ENCODE measurements at regions not wholly inside any gene's neighbourhood (a gene's known extent, or its start where the extent isn't known, plus 50 kb on each side); places are given as distances from the start of the nearest gene placed in this dataset.
"Not testable (repeated sequence)": the region's sequence is repeated elsewhere in the genome, so short reads cannot be mapped to it uniquely, and the experiment has no call there.

- Histone ChIP-seq H3K9me3 (ENCODE audit: low read depth, low read length) (no peaks in the 10 kb centered on the region), H3K4me3 (ENCODE audit: low read length) (no peak overlapping the region), H3K27me3 (ENCODE audit: insufficient read depth, low read length) (no peaks in the 10 kb centered on the region), H3K4me1 (ENCODE audit: insufficient read depth, low read length) (no peaks in the 10 kb centered on the region)
Observed at GRCh38 chr5:63050916-63051315, 472.3 kb downstream of the LRRC70 start.

- no peak overlapping the region for H3K4me3 ChIP-seq (ENCODE audit: low read length)
- no peaks in the 10 kb centered on the region for H3K9me3 ChIP-seq (ENCODE audit: low read depth, low read length)
- no peaks in the 10 kb centered on the region for H3K27me3 ChIP-seq (ENCODE audit: insufficient read depth, low read length)
- no peaks in the 10 kb centered on the region for H3K4me1 ChIP-seq (ENCODE audit: insufficient read depth, low read length)
Observed at GRCh38 chr5:63049935-63050334, 471.3 kb downstream of the LRRC70 start.

- Histone ChIP-seq H3K27me3 (ENCODE audit: insufficient read depth, low read length) (no peaks in the 10 kb centered on the region), H3K4me3 (ENCODE audit: low read length) (no peak overlapping the region), H3K4me1 (ENCODE audit: insufficient read depth, low read length) (no peaks in the 10 kb centered on the region), H3K9me3 (ENCODE audit: low read depth, low read length) (no peaks in the 10 kb centered on the region)
Observed at GRCh38 chr5:63043792-63044191, 465.2 kb downstream of the LRRC70 start.

GRCh38 chr5:63032343-63032742 is 453.7 kb downstream of the LRRC70 start:
- no peaks in the 10 kb centered on the region for H3K27me3 ChIP-seq (ENCODE audit: insufficient read depth, low read length)
- no peaks in the 10 kb centered on the region for H3K4me1 ChIP-seq (ENCODE audit: insufficient read depth, low read length)
- peaks cover 10% of the 10 kb centered on the region for H3K9me3 ChIP-seq (ENCODE audit: low read depth, low read length)
- no peak overlapping the region for H3K4me3 ChIP-seq (ENCODE audit: low read length)

- H3K27me3 ChIP-seq (ENCODE audit: insufficient read depth, low read length) = no peaks in the 10 kb centered on the region
- peaks cover 10% of the 10 kb centered on the region for H3K9me3 ChIP-seq (ENCODE audit: low read depth, low read length)
- H3K4me1 ChIP-seq (ENCODE audit: insufficient read depth, low read length) = no peaks in the 10 kb centered on the region
- H3K4me3 ChIP-seq (ENCODE audit: low read length) = no peak overlapping the region
Observed at GRCh38 chr5:63029891-63030290, 451.3 kb downstream of the LRRC70 start.

GRCh38 chr5:63025679-63026078 is 447.1 kb downstream of the LRRC70 start:
- Histone ChIP-seq H3K27me3 (ENCODE audit: insufficient read depth, low read length) (no peaks in the 10 kb centered on the region), H3K4me1 (ENCODE audit: insufficient read depth, low read length) (no peaks in the 10 kb centered on the region), H3K4me3 (ENCODE audit: low read length) (no peak overlapping the region), H3K9me3 (ENCODE audit: low read depth, low read length) (no peaks in the 10 kb centered on the region)

- Histone ChIP-seq H3K27me3 (ENCODE audit: insufficient read depth, low read length) (no peaks in the 10 kb centered on the region), H3K9me3 (ENCODE audit: low read depth, low read length) (no peaks in the 10 kb centered on the region), H3K4me3 (ENCODE audit: low read length) (no peak overlapping the region), H3K4me1 (ENCODE audit: insufficient read depth, low read length) (no peaks in the 10 kb centered on the region)
Observed at GRCh38 chr5:63022403-63022802, 443.8 kb downstream of the LRRC70 start.

- H3K27me3 ChIP-seq (ENCODE audit: insufficient read depth, low read length) = no peaks in the 10 kb centered on the region
- H3K4me3 ChIP-seq (ENCODE audit: low read length) = no peak overlapping the region
- no peaks in the 10 kb centered on the region for H3K9me3 ChIP-seq (ENCODE audit: low read depth, low read length)
- H3K4me1 ChIP-seq (ENCODE audit: insufficient read depth, low read length) = no peaks in the 10 kb centered on the region
Observed at GRCh38 chr5:63011158-63011557, 432.5 kb downstream of the LRRC70 start.

- Histone ChIP-seq H3K9me3 (ENCODE audit: low read depth, low read length) (no peaks in the 10 kb centered on the region), H3K4me3 (ENCODE audit: low read length) (no peak overlapping the region), H3K4me1 (ENCODE audit: insufficient read depth, low read length) (no peaks in the 10 kb centered on the region), H3K27me3 (ENCODE audit: insufficient read depth, low read length) (no peaks in the 10 kb centered on the region)
Observed at GRCh38 chr5:63008195-63008594, 429.6 kb downstream of the LRRC70 start.

- not testable (repeated sequence) for H3K9me3 ChIP-seq (ENCODE audit: low read depth, low read length); H3K27me3 ChIP-seq (ENCODE audit: insufficient read depth, low read length); H3K4me3 ChIP-seq (ENCODE audit: low read length); H3K4me1 ChIP-seq (ENCODE audit: insufficient read depth, low read length)
Observed at GRCh38 chr5:62994842-62995241, 416.2 kb downstream of the LRRC70 start.

- Histone ChIP-seq H3K9me3 (ENCODE audit: low read depth, low read length) (peaks cover 18% of the 10 kb centered on the region), H3K4me3 (ENCODE audit: low read length) (no peak overlapping the region), H3K27me3 (ENCODE audit: insufficient read depth, low read length) (no peaks in the 10 kb centered on the region), H3K4me1 (ENCODE audit: insufficient read depth, low read length) (no peaks in the 10 kb centered on the region)
Observed at GRCh38 chr5:62985749-62986148, 407.1 kb downstream of the LRRC70 start.

GRCh38 chr5:62982348-62982747 is 403.7 kb downstream of the LRRC70 start:
- Histone ChIP-seq H3K4me3 (ENCODE audit: low read length) (no peak overlapping the region), H3K27me3 (ENCODE audit: insufficient read depth, low read length) (no peaks in the 10 kb centered on the region), H3K4me1 (ENCODE audit: insufficient read depth, low read length) (no peaks in the 10 kb centered on the region), H3K9me3 (ENCODE audit: low read depth, low read length) (peaks cover 18% of the 10 kb centered on the region)

GRCh38 chr5:62980884-62981283 is 402.3 kb downstream of the LRRC70 start:
- no peaks in the 10 kb centered on the region for H3K4me1 ChIP-seq (ENCODE audit: insufficient read depth, low read length)
- no peaks in the 10 kb centered on the region for H3K27me3 ChIP-seq (ENCODE audit: insufficient read depth, low read length)
- peaks cover 11% of the 10 kb centered on the region for H3K9me3 ChIP-seq (ENCODE audit: low read depth, low read length)
- no peak overlapping the region for H3K4me3 ChIP-seq (ENCODE audit: low read length)

GRCh38 chr5:62979472-62979871 is 400.9 kb downstream of the LRRC70 start:
- Histone ChIP-seq H3K27me3 (ENCODE audit: insufficient read depth, low read length) (no peaks in the 10 kb centered on the region), H3K9me3 (ENCODE audit: low read depth, low read length) (no peaks in the 10 kb centered on the region), H3K4me1 (ENCODE audit: insufficient read depth, low read length) (no peaks in the 10 kb centered on the region), H3K4me3 (ENCODE audit: low read length) (no peak overlapping the region)

GRCh38 chr5:62977661-62978060 is 399.0 kb downstream of the LRRC70 start:
- no peaks in the 10 kb centered on the region for H3K4me1 ChIP-seq (ENCODE audit: insufficient read depth, low read length)

GRCh38 chr5:62974623-62975022 is 396.0 kb downstream of the LRRC70 start:
- Histone ChIP-seq H3K4me3 (ENCODE audit: low read length) (no peak overlapping the region), H3K27me3 (ENCODE audit: insufficient read depth, low read length) (no peaks in the 10 kb centered on the region), H3K9me3 (ENCODE audit: low read depth, low read length) (no peaks in the 10 kb centered on the region), H3K4me1 (ENCODE audit: insufficient read depth, low read length) (no peaks in the 10 kb centered on the region)

More at GRCh38 chr5:62977661-62978060, 399.0 kb downstream of the LRRC70 start:
- Histone ChIP-seq H3K9me3 (ENCODE audit: low read depth, low read length) (no peaks in the 10 kb centered on the region), H3K4me3 (ENCODE audit: low read length) (no peak overlapping the region), H3K27me3 (ENCODE audit: insufficient read depth, low read length) (no peaks in the 10 kb centered on the region)
